ENCODE measurements at regions not wholly inside any gene's neighbourhood (a gene's known extent, or its start where the extent isn't known, plus 50 kb on each side); places are given as distances from the start of the nearest gene placed in this dataset.
"Not testable (repeated sequence)": the region's sequence is repeated elsewhere in the genome, so short reads cannot be mapped to it uniquely, and the experiment has no call there.

- peaks cover 4% of the 10 kb centered on the region for H3K4me1 ChIP-seq (ENCODE audit: control insufficient read depth, insufficient read depth, low read length)
- H3K9me3 ChIP-seq (replicated peaks; ENCODE audit: low read length), result no peaks in the 10 kb centered on the region
- H3K9ac ChIP-seq (ENCODE audit: low read depth, low read length), result no peak overlapping the region
- no peak overlapping the region for H3K4me2 ChIP-seq (ENCODE audit: low read length)
- no peak overlapping the region for H3K4me3 ChIP-seq (ENCODE audit: low read length)
- H3K36me3 ChIP-seq (ENCODE audit: insufficient read depth, low read length), result peaks cover 8% of the 10 kb centered on the region
- no peaks in the 10 kb centered on the region for H3K27me3 ChIP-seq (ENCODE audit: control insufficient read depth, insufficient read depth, low read length)
These were observed 282.1 kb upstream of the MKLN1 start for GRCh38 chr7:131045526-131045925.

GRCh38 chr7:131046246-131046645, 281.4 kb upstream of the MKLN1 start:
- Histone ChIP-seq H3K9ac (ENCODE audit: low read depth, low read length) (no peak overlapping the region), H3K27me3 (ENCODE audit: control insufficient read depth, insufficient read depth, low read length) (no peaks in the 10 kb centered on the region), H3K9me3 (replicated peaks; ENCODE audit: low read length) (no peaks in the 10 kb centered on the region), H3K4me1 (ENCODE audit: control insufficient read depth, insufficient read depth, low read length) (peaks cover 4% of the 10 kb centered on the region), H3K36me3 (ENCODE audit: insufficient read depth, low read length) (peaks cover 12% of the 10 kb centered on the region), H3K4me2 (ENCODE audit: low read length) (no peak overlapping the region), H3K4me3 (ENCODE audit: low read length) (no peak overlapping the region)

- H3K9ac ChIP-seq (ENCODE audit: low read depth, low read length), result no peak overlapping the region
- H3K4me1 ChIP-seq (ENCODE audit: control insufficient read depth, insufficient read depth, low read length), result peaks cover 4% of the 10 kb centered on the region
- H3K9me3 ChIP-seq (replicated peaks; ENCODE audit: low read length), result no peaks in the 10 kb centered on the region
- H3K4me2 ChIP-seq (ENCODE audit: low read length), result no peak overlapping the region
- no peaks in the 10 kb centered on the region for H3K27me3 ChIP-seq (ENCODE audit: control insufficient read depth, insufficient read depth, low read length)
- H3K36me3 ChIP-seq (ENCODE audit: insufficient read depth, low read length), result peaks cover 12% of the 10 kb centered on the region
- H3K4me3 ChIP-seq (ENCODE audit: low read length), result no peak overlapping the region
These were observed 279.9 kb upstream of the MKLN1 start for GRCh38 chr7:131047651-131048304.

GRCh38 chr7:131051304-131051703, 276.4 kb upstream of the MKLN1 start:
- Histone ChIP-seq H3K27me3 (ENCODE audit: control insufficient read depth, insufficient read depth, low read length) (no peaks in the 10 kb centered on the region), H3K4me3 (ENCODE audit: low read length) (no peak overlapping the region), H3K4me2 (ENCODE audit: low read length) (no peak overlapping the region), H3K9ac (ENCODE audit: low read depth, low read length) (no peak overlapping the region), H3K36me3 (ENCODE audit: insufficient read depth, low read length) (peaks cover 12% of the 10 kb centered on the region), H3K4me1 (ENCODE audit: control insufficient read depth, insufficient read depth, low read length) (peaks cover 4% of the 10 kb centered on the region), H3K9me3 (replicated peaks; ENCODE audit: low read length) (no peaks in the 10 kb centered on the region)

GRCh38 chr7:131052285-131052904, 275.3 kb upstream of the MKLN1 start:
- no peak overlapping the region for H3K4me2 ChIP-seq (ENCODE audit: low read length)
- peaks cover 12% of the 10 kb centered on the region for H3K36me3 ChIP-seq (ENCODE audit: insufficient read depth, low read length)
- H3K9me3 ChIP-seq (replicated peaks; ENCODE audit: low read length), result no peaks in the 10 kb centered on the region
- H3K9ac ChIP-seq (ENCODE audit: low read depth, low read length), result no peak overlapping the region
- H3K4me3 ChIP-seq (ENCODE audit: low read length), result no peak overlapping the region
- H3K4me1 ChIP-seq (ENCODE audit: control insufficient read depth, insufficient read depth, low read length), result peaks cover 4% of the 10 kb centered on the region
- no peaks in the 10 kb centered on the region for H3K27me3 ChIP-seq (ENCODE audit: control insufficient read depth, insufficient read depth, low read length)

- Histone ChIP-seq H3K4me1 (ENCODE audit: control insufficient read depth, insufficient read depth, low read length) (no peaks in the 10 kb centered on the region), H3K36me3 (ENCODE audit: insufficient read depth, low read length) (no peaks in the 10 kb centered on the region), H3K27me3 (ENCODE audit: control insufficient read depth, insufficient read depth, low read length) (no peaks in the 10 kb centered on the region), H3K9ac (ENCODE audit: low read depth, low read length) (no peak overlapping the region), H3K4me3 (ENCODE audit: low read length) (no peak overlapping the region), H3K4me2 (ENCODE audit: low read length) (no peak overlapping the region), H3K9me3 (replicated peaks; ENCODE audit: low read length) (no peaks in the 10 kb centered on the region)
These were observed 271.7 kb upstream of the MKLN1 start for GRCh38 chr7:131056007-131056406.

GRCh38 chr7:131057015-131057793, 270.5 kb upstream of the MKLN1 start:
- H3K9me3 ChIP-seq (replicated peaks; ENCODE audit: low read length), result no peaks in the 10 kb centered on the region

GRCh38 chr7:131057794-131058070, 269.9 kb upstream of the MKLN1 start:
- Histone ChIP-seq H3K4me1 (ENCODE audit: control insufficient read depth, insufficient read depth, low read length) (no peaks in the 10 kb centered on the region), H3K4me3 (ENCODE audit: low read length) (no peak overlapping the region), H3K9me3 (replicated peaks; ENCODE audit: low read length) (no peaks in the 10 kb centered on the region), H3K4me2 (ENCODE audit: low read length) (no peak overlapping the region), H3K9ac (ENCODE audit: low read depth, low read length) (no peak overlapping the region), H3K36me3 (ENCODE audit: insufficient read depth, low read length) (no peaks in the 10 kb centered on the region), H3K27me3 (ENCODE audit: control insufficient read depth, insufficient read depth, low read length) (no peaks in the 10 kb centered on the region)

More at GRCh38 chr7:131057015-131057793, 270.5 kb upstream of the MKLN1 start:
- Histone ChIP-seq H3K36me3 (ENCODE audit: insufficient read depth, low read length) (no peaks in the 10 kb centered on the region), H3K27me3 (ENCODE audit: control insufficient read depth, insufficient read depth, low read length) (no peaks in the 10 kb centered on the region), H3K4me1 (ENCODE audit: control insufficient read depth, insufficient read depth, low read length) (no peaks in the 10 kb centered on the region), H3K4me3 (ENCODE audit: low read length) (no peak overlapping the region), H3K9ac (ENCODE audit: low read depth, low read length) (no peak overlapping the region), H3K4me2 (ENCODE audit: low read length) (no peak overlapping the region)

- H3K4me1 ChIP-seq (ENCODE audit: control insufficient read depth, insufficient read depth, low read length); H3K27me3 ChIP-seq (ENCODE audit: control insufficient read depth, insufficient read depth, low read length); H3K9me3 ChIP-seq (replicated peaks; ENCODE audit: low read length); H3K4me3 ChIP-seq (ENCODE audit: low read length); H3K36me3 ChIP-seq (ENCODE audit: insufficient read depth, low read length); H3K9ac ChIP-seq (ENCODE audit: low read depth, low read length); H3K4me2 ChIP-seq (ENCODE audit: low read length): not testable (repeated sequence)
These were observed 269.0 kb upstream of the MKLN1 start for GRCh38 chr7:131058561-131059288.

GRCh38 chr7:131059401-131059800, 268.3 kb upstream of the MKLN1 start:
- not testable (repeated sequence) for H3K4me1 ChIP-seq (ENCODE audit: control insufficient read depth, insufficient read depth, low read length)

GRCh38 chr7:131061158-131061557, 266.5 kb upstream of the MKLN1 start:
- H3K9ac ChIP-seq (ENCODE audit: low read depth, low read length), result no peak overlapping the region
- H3K4me2 ChIP-seq (ENCODE audit: low read length), result no peak overlapping the region
- peaks cover 3% of the 10 kb centered on the region for H3K36me3 ChIP-seq (ENCODE audit: insufficient read depth, low read length)
- H3K4me3 ChIP-seq (ENCODE audit: low read length), result no peak overlapping the region
- no peaks in the 10 kb centered on the region for H3K27me3 ChIP-seq (ENCODE audit: control insufficient read depth, insufficient read depth, low read length)
- no peaks in the 10 kb centered on the region for H3K9me3 ChIP-seq (replicated peaks; ENCODE audit: low read length)
- no peaks in the 10 kb centered on the region for H3K4me1 ChIP-seq (ENCODE audit: control insufficient read depth, insufficient read depth, low read length)

More at GRCh38 chr7:131059401-131059800, 268.3 kb upstream of the MKLN1 start:
- not testable (repeated sequence) for H3K4me3 ChIP-seq (ENCODE audit: low read length); H3K4me2 ChIP-seq (ENCODE audit: low read length); H3K9me3 ChIP-seq (replicated peaks; ENCODE audit: low read length); H3K27me3 ChIP-seq (ENCODE audit: control insufficient read depth, insufficient read depth, low read length); H3K36me3 ChIP-seq (ENCODE audit: insufficient read depth, low read length); H3K9ac ChIP-seq (ENCODE audit: low read depth, low read length)

All from skeletal muscle satellite cell (primary cell).